Activated T-cell treated with anti-CD3 and anti-CD28 coated beads, Interleukin-2, amount 50 U/mL, for 72 hours (primary cell): ENCODE measurements at regions not wholly inside any gene's neighbourhood (a gene's known extent, or its start where the extent isn't known, plus 50 kb on each side); places are given as distances from the start of the nearest gene placed in this dataset.

ENCODE experiments used
- ATAC-seq, 2 donors: fragments of 150-1000 bp; cut with Tn5 transposase; replicated peaks in 1 of 2; 2 replicates each; pipeline ENCODE4 v1.10.0; 2021; ENCODE audit warnings: moderate library complexity in 2 of 2, mild to moderate bottlenecking in 1 of 2
- DNase-seq, 2 donors: peaks; one replicate each; pipeline ENCODE4 v3.0.0; 2021 to 2022; ENCODE audit warnings: mixed read lengths in 1 of 2
- H3K27ac Mint-ChIP-seq: one replicate; pipeline ENCODE4 v1.8.0; 2022; ENCODE audit warnings: mild to moderate bottlenecking, moderate library complexity, mixed read lengths
- H3K27me3 Mint-ChIP-seq: one replicate; pipeline ENCODE4 v1.8.0; 2022; ENCODE audit warnings: low read depth, mixed read lengths
- H3K36me3 Mint-ChIP-seq, 2 donors: one replicate each; pipeline ENCODE4 v1.8.0; 2022; ENCODE audit warnings: mixed read lengths in 2 of 2, mild to moderate bottlenecking in 1 of 2; ENCODE audit not compliant: insufficient read depth in 2 of 2
- H3K4me1 Mint-ChIP-seq: one replicate; pipeline ENCODE4 v1.8.0; 2022; ENCODE audit warnings: low read depth, mixed read lengths
- H3K4me3 Mint-ChIP-seq, 2 donors: one replicate each; pipeline ENCODE4 v1.8.0; 2022; ENCODE audit warnings: mild to moderate bottlenecking in 2 of 2, mixed read lengths in 2 of 2, moderate library complexity in 2 of 2
- H3K9me3 Mint-ChIP-seq, 2 donors: one replicate each; pipeline ENCODE4 v1.8.0; 2022; ENCODE audit warnings: mixed read lengths in 2 of 2

DNA sequence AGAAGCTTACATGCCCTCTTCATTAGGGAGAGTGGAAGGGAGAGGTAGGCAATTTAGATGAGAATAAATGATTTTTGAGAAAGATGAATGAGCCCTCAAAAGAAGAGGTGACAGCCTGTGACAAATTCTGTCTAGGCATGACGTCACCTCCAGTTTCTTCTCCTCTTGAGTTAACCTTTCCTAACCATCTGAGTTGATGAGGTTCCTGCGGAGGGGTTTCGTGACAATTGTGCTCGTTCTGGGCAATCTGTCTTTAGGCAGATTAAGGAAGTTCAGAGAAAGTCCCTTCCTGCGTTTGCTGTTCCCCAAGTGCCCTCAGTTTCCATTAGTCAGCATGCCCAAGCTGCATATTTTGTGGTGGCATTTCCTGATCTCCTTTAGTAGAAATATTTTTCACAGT is 640.2 kb upstream of the SYT4 start:
- Mint-ChIP-seq H3K4me1 (no peaks in the 10 kb centered on the region), H3K27me3 (no peaks in the 10 kb centered on the region), H3K9me3 (peaks cover 0 to 4% of the 10 kb centered on the region in 2 donors), H3K4me3 (no peak overlapping the region), H3K36me3 (no peaks in the 10 kb centered on the region), H3K27ac (no peak overlapping the region)
- DNase-seq: no peak
- ATAC-seq: no peak

DNA sequence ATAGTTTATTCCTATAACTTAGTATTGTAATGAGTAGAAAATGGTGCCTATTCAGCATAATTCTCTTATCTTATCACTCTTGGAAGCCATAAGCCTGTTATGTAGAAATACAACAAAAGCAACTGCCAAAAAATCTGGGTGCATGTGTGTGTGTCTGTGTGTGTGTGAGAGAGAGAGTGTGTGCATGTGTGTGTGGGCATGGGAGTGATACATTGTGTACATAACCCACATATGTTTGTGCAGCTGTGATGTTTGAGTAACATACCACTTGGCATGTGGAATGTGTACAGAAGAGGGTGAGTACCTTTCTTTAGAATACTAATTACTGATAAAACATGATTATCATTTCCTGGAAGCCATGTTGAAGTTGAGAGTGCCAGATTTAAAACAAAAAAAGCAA is 642.3 kb upstream of the SYT4 start:
- H3K27me3 Mint-ChIP-seq: no peaks in the 10 kb centered on the region
- no peaks in the 10 kb centered on the region for H3K4me1 Mint-ChIP-seq
- DNase-seq (no peak), ATAC-seq (no peak)
- no peak overlapping the region for H3K27ac Mint-ChIP-seq
- no peak overlapping the region for H3K4me3 Mint-ChIP-seq
- H3K36me3 Mint-ChIP-seq: no peaks in the 10 kb centered on the region
- peaks cover 0 to 4% of the 10 kb centered on the region in 2 donors for H3K9me3 Mint-ChIP-seq

DNA sequence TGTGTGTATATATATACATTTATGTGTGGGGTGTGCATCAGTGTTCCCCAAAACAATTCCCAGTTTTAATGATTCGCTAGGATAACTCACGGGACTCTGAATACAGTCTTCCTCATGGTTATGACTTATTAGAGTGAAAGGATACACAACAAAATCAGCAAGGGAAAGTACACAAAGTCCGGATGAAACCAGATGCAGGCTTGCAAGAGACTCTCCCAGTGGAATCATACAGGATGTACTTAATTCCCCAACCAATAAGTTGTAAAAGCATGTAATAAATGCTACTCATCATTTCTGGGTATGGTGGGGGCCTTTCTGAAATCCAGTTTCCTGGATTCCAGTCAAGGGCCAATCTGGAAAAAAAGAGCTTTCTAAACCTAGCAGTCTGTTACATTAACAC is 654.1 kb upstream of the SYT4 start:
- no peak for ATAC-seq
- Mint-ChIP-seq H3K4me1 (no peaks in the 10 kb centered on the region), H3K4me3 (no peak overlapping the region), H3K9me3 (peaks cover 2% of the 10 kb centered on the region in 2 donors), H3K27ac (no peak overlapping the region), H3K27me3 (no peaks in the 10 kb centered on the region), H3K36me3 (no peaks in the 10 kb centered on the region)
- no peak for DNase-seq

DNA sequence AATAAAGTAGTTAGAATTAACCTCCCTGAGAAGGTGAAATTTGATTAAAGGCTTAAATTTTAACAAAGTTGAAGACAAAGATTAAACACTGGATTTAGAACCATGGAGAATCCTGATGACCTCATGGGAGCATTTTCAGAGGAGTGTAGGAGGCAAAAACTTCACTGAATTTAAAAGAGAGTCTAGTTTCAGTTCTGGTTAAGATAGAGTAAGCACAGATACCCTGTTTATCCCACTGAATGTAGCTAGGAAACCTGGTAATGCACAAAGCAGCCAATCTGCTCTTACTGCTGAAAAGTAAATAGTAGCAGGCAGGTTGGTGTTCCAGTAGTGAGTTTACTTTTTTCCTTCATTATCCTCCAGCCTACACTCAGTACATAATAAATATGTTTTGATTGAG is 654.9 kb upstream of the SYT4 start:
- ATAC-seq: no peak
- DNase-seq: no peak
- H3K36me3 Mint-ChIP-seq: no peaks in the 10 kb centered on the region
- no peak overlapping the region for H3K27ac Mint-ChIP-seq
- peaks cover 2% of the 10 kb centered on the region in 2 donors for H3K9me3 Mint-ChIP-seq
- no peak overlapping the region for H3K4me3 Mint-ChIP-seq
- no peaks in the 10 kb centered on the region for H3K27me3 Mint-ChIP-seq
- H3K4me1 Mint-ChIP-seq: no peaks in the 10 kb centered on the region

DNA sequence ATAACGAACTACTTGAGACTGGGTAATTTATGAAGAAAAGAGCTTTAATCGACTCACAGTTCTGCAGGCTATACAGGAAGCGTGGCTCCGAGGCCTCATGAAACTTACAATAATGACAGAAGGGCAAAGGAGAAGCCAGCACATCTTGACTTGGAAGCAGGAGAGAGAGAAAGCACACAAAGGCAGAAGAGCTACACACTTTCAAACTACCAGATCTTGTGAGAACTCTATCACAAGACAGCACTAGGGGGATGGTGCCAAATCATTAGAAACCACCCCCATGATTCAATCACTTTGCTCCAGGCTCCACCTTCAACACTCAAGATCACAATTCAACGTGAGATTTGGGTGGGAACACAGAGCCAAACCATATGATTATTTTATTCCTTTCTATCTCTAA is 655.9 kb upstream of the SYT4 start:
- Mint-ChIP-seq H3K36me3 (no peaks in the 10 kb centered on the region), H3K9me3 (peaks cover 2% of the 10 kb centered on the region in 2 donors), H3K27ac (no peak overlapping the region), H3K27me3 (no peaks in the 10 kb centered on the region), H3K4me1 (no peaks in the 10 kb centered on the region), H3K4me3 (no peak overlapping the region)
- ATAC-seq (no peak), DNase-seq (no peak)

DNA sequence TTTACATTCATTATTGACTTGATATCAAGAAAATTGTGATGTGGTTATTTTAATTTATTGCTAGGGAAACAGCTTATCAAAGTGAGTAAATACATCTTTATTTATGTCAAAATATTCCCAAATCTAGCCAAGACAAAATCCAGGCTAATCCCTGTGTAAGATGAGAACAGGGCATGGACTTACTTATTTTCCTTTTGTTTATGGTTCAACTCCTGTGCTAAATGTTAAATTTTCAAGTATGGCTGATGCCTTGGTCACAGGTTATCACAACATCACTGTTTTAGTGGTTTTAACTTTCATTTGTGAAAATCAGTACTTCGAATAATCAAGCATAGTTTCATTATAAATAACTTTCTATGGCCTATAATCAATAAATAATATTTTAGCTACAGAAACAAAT is 657.0 kb upstream of the SYT4 start:
- H3K27me3 Mint-ChIP-seq: no peaks in the 10 kb centered on the region
- ATAC-seq: no peak

DNA sequence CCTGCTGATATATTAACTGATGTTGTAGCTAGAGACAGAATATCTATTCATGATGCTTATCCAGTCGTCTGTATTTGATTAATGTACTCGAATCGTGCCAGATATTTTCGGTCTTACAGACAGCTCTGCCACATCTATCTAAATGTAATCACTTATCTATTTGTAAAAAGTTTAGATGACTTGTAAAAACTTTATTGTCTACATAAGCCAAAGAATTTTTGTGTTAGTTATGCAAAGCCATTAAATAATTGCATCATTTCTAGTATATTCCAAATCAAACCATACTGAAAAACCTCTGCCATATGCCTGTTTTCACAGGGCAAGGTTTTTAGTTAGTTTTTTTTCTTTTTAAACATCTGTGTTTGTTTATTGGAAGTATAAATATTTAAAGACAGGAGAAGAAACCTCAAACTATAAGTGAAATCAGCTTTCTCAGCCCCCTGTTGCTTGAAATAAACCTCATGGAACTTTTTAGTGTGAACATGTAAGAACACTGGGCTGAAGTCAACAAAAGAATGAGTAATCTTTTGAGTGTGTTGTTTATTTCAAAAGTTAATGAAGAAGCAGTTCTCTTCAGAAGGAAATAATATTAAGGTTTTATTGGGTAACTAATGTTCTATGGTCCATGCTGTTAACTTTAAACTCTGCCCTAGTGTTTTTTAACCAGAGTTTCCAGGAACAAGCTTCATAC is 657.6 kb upstream of the SYT4 start:
- DNase-seq (no peak), ATAC-seq (no peak)
- Mint-ChIP-seq H3K4me3 (no peak overlapping the region), H3K27me3 (no peaks in the 10 kb centered on the region), H3K27ac (no peak overlapping the region), H3K4me1 (no peaks in the 10 kb centered on the region), H3K9me3 (peaks cover 4 to 5% of the 10 kb centered on the region in 2 donors), H3K36me3 (no peaks in the 10 kb centered on the region)

More for the DNA sequence above, 657.0 kb upstream of the SYT4 start:
- no peak overlapping the region for H3K4me3 Mint-ChIP-seq
- H3K4me1 Mint-ChIP-seq: no peaks in the 10 kb centered on the region
- no peaks in the 10 kb centered on the region for H3K36me3 Mint-ChIP-seq
- no peak overlapping the region for H3K27ac Mint-ChIP-seq
- no peak for DNase-seq
- peaks cover 2% of the 10 kb centered on the region in 2 donors for H3K9me3 Mint-ChIP-seq

DNA sequence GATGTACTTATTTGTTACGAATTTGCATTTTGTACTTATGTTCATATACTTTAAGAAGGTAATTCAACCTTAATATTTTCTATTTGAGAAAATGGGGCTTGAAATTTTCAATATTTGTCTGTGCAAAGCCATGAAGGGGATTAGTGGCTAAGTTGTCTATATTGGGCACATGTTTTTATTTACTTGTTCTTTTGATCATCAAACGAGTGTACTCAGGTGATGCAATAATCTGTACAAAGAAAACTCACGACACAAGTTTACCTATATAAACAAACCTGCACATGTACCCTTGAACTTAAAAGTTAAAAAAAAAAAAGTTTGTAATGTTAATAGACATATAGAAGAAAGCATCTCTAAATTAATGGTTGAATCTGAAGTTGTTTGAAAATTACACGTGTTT is 658.9 kb upstream of the SYT4 start:
- H3K36me3 Mint-ChIP-seq: no peaks in the 10 kb centered on the region
- H3K27ac Mint-ChIP-seq: no peak overlapping the region
- ATAC-seq: no peak
- H3K4me1 Mint-ChIP-seq: no peaks in the 10 kb centered on the region
- H3K9me3 Mint-ChIP-seq: peaks cover 4 to 5% of the 10 kb centered on the region in 2 donors
- H3K27me3 Mint-ChIP-seq: no peaks in the 10 kb centered on the region
- no peak for DNase-seq
- no peak overlapping the region for H3K4me3 Mint-ChIP-seq

DNA sequence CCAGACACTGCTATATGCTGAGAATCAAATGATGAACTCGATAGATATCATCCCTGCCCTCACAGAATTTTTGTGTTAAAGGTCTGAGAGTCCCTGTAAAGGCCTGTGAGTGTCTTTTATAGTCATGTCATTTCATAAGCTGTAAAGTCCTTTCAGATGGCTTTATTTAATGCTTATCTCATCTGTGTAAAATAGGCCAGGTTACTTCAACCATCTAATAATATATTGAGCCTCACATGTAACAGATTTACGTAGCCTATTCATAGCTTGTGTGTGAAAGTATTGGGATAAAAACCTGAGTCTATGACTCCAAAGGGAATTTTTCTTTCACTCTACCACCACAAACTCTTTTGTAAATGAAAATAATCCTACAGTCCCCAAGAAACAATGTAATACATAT is 672.0 kb upstream of the SYT4 start:
- no peak for DNase-seq
- Mint-ChIP-seq H3K36me3 (no peaks in the 10 kb centered on the region), H3K27me3 (no peaks in the 10 kb centered on the region), H3K27ac (no peak overlapping the region), H3K4me3 (no peak overlapping the region), H3K4me1 (no peaks in the 10 kb centered on the region), H3K9me3 (peaks cover 2 to 5% of the 10 kb centered on the region in 2 donors)
- no peak for ATAC-seq

DNA sequence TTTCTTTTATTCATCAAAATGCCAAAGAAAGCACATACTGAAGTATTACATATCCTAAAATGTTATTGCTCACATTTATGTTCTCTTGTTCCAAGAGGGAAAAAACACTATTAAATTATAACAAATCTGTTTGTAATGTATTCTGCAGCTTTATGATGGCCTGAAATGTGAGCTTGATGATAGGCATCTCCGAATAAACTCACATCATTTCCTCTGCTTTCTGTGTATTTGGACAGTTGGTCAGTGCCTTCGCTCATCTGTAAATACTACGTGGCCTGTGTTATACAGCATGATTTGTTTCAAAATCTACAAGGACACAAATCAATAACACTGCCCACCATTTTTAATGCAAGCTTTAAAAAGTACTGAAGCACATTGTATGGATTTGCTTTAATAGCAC is 672.8 kb upstream of the SYT4 start:
- H3K4me3 Mint-ChIP-seq: no peak overlapping the region
- DNase-seq: no peak
- H3K27me3 Mint-ChIP-seq: no peaks in the 10 kb centered on the region
- no peaks in the 10 kb centered on the region for H3K4me1 Mint-ChIP-seq
- ATAC-seq: no peak
- H3K36me3 Mint-ChIP-seq: no peaks in the 10 kb centered on the region
- H3K27ac Mint-ChIP-seq: no peak overlapping the region
- peaks cover 5% of the 10 kb centered on the region in 2 donors for H3K9me3 Mint-ChIP-seq

DNA sequence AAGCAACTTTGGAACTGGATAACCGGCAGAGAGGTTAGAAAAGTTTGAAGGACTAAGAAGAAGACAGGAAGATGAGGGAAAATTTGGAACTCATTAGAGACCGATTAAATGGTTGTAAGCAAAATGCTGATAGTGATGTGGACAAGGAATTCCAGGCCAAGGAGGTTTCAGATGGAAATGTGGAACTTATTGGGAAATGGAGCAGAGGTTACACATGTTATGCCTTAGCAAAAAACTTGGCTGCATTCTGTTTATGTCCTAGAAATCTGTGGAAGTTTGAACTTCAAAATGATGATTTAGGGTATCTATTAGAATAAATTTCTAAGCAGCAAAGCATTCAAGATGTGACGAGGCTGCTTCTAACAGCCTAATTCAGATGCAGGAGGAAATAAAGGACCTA is 675.1 kb upstream of the SYT4 start:
- Mint-ChIP-seq H3K4me3 (no peak overlapping the region), H3K4me1 (no peaks in the 10 kb centered on the region), H3K9me3 (peaks cover 1 to 2% of the 10 kb centered on the region in 2 donors), H3K27me3 (no peaks in the 10 kb centered on the region), H3K36me3 (no peaks in the 10 kb centered on the region), H3K27ac (no peak overlapping the region)
- DNase-seq (no peak), ATAC-seq (no peak)

DNA sequence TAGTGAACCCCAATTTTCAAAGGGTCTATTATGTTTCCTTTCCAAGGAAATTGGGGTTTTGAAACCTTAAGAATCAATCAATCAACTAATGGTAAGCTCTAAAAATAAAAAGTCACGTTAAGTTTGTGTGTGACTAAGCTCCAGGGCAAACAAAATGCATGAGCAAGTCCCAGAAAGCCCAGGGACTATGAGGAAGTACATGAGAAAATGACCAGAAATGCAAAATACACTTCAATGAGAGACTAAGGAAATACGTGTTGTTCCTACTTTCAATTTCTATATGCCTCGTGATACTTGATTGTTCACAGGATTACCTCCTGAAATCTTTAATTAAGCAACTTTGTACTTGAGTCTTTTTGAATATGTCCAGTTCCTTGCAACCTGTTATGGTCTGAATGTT is 684.4 kb upstream of the SYT4 start:
- no peak overlapping the region for H3K27ac Mint-ChIP-seq
- no peak overlapping the region for H3K4me3 Mint-ChIP-seq
- ATAC-seq: no peak

DNA sequence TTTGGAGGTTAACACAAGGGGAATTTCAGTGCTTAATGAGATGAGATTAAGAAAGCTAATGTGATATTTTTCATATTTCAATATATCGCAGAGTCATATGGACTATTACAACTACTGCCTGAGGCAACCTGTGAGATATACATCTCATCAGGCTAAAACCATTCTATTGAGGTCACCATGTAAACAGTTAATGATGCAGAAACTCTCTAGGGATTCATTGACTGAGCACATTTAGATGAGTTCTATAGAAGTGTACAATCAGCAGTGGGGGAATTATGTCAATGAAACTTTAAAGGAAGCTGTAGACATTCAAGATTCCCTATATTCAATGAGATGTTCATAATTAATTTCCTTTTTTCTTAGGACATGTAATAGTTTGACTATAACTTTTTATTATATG is 687.4 kb upstream of the SYT4 start:
- no peak for DNase-seq
- H3K4me3 Mint-ChIP-seq: no peak overlapping the region
- H3K4me1 Mint-ChIP-seq: no peaks in the 10 kb centered on the region
- H3K36me3 Mint-ChIP-seq: no peaks in the 10 kb centered on the region
- no peak overlapping the region for H3K27ac Mint-ChIP-seq
- no peak for ATAC-seq
- peaks cover 4 to 11% of the 10 kb centered on the region in 2 donors for H3K9me3 Mint-ChIP-seq
- H3K27me3 Mint-ChIP-seq: no peaks in the 10 kb centered on the region

More for the DNA sequence above, 684.4 kb upstream of the SYT4 start:
- H3K36me3 Mint-ChIP-seq: no peaks in the 10 kb centered on the region
- H3K9me3 Mint-ChIP-seq: peaks cover 4 to 9% of the 10 kb centered on the region in 2 donors
- H3K27me3 Mint-ChIP-seq: no peaks in the 10 kb centered on the region
- no peak for DNase-seq
- no peaks in the 10 kb centered on the region for H3K4me1 Mint-ChIP-seq

DNA sequence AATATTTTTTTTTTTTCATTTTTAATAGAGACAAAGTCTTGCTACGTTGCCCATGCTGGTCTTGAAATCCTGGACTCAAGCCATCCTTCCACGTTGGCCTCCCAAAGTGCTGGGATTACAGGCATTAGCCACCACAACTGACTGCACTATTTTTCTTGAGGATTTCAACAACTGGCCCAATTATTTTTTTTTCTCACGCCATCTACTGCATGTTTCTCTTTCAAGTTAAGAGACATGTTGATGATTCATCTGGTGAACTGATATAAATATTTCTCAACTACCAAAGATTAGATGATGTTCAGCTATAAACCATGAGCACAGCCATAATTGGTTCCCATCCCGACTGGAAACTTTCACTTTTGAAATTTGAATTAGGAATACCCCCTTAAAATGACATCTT is 688.4 kb upstream of the SYT4 start:
- ATAC-seq (no peak), DNase-seq (no peak)
- Mint-ChIP-seq H3K27me3 (no peaks in the 10 kb centered on the region), H3K4me1 (no peaks in the 10 kb centered on the region), H3K9me3 (peaks cover 5 to 9% of the 10 kb centered on the region in 2 donors), H3K27ac (no peak overlapping the region), H3K36me3 (no peaks in the 10 kb centered on the region), H3K4me3 (no peak overlapping the region)
